ENCODE measurements at regions not wholly inside any gene's neighbourhood (a gene's known extent, or its start where the extent isn't known, plus 50 kb on each side); places are given as distances from the start of the nearest gene placed in this dataset.
A peak's percentile ranks its signal among the peaks of the same experiment; 100 is the strongest.

DNA sequence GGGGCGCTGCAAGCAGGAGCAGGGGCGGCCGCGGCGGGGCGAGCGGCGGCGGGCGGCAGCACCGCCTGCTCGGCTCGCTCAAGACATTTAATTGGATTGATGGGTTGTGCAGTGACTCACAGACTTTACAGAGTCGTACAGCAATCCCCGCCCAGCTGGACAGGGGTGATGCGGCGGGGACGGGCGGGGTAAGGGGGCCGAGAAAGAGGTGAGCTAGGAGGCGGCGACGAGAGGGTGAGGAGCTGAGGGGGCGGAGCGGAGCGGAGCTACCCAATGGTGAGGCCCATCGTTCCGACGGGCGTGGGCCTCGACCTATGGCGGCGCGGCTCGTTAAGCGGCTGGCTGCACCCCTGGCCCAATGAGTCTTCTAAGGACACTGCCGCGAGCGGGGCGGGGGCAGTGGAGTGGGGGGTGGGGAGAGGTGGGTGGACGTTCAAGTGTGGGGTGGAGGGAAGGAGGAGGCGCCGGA lies 97.1 kb upstream of the SERTAD2 start (continued):
- TF ChIP-seq ZHX2 (IDR thresholded peaks at IDR 0.05; ENCODE audit: low read depth) = no peak
- TF ChIP-seq ZHX2 (CRISPR knock-in tag; IDR thresholded peaks at IDR 0.05; ENCODE audit: borderline replicate concordance) = no peak
- no peak for TF ChIP-seq ZNF607 (CRISPR knock-in tag; IDR thresholded peaks at IDR 0.05; ENCODE audit: borderline replicate concordance)
- TF ChIP-seq, protein P1, sequence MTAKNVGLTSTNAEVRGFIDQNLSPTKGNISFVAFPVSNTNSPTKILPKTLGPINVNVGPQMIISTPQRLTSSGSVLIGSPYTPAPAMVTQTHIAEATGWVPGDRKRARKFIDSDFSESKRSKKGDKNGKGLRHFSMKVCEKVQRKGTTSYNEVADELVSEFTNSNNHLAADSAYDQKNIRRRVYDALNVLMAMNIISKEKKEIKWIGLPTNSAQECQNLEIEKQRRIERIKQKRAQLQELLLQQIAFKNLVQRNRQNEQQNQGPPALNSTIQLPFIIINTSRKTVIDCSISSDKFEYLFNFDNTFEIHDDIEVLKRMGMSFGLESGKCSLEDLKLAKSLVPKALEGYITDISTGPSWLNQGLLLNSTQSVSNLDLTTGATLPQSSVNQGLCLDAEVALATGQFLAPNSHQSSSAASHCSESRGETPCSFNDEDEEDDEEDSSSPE (CRISPR knock-in tag; IDR thresholded peaks at IDR 0.05) = no peak; the same call in 1 of the 2 replicates
- no peak for TF ChIP-seq HMGA1 (CRISPR knock-in tag; conservative IDR thresholded peaks at IDR 0.05)
- TF ChIP-seq NKX3-1 (CRISPR knock-in tag; IDR thresholded peaks at IDR 0.05) = no peak; the same call in 1 of the 2 replicates
- TF ChIP-seq, protein P2, sequence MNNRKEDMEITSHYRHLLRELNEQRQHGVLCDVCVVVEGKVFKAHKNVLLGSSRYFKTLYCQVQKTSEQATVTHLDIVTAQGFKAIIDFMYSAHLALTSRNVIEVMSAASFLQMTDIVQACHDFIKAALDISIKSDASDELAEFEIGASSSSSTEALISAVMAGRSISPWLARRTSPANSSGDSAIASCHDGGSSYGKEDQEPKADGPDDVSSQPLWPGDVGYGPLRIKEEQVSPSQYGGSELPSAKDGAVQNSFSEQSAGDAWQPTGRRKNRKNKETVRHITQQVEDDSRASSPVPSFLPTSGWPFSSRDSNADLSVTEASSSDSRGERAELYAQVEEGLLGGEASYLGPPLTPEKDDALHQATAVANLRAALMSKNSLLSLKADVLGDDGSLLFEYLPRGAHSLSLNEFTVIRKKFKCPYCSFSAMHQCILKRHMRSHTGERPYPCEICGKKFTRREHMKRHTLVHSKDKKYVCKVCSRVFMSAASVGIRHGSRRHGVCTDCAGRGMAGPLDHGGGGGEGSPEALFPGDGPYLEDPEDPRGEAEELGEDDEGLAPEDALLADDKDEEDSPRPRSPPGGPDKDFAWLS (CRISPR knock-in tag; IDR thresholded peaks at IDR 0.05; ENCODE audit: borderline replicate concordance) = no peak
- TF ChIP-seq, protein P3, sequence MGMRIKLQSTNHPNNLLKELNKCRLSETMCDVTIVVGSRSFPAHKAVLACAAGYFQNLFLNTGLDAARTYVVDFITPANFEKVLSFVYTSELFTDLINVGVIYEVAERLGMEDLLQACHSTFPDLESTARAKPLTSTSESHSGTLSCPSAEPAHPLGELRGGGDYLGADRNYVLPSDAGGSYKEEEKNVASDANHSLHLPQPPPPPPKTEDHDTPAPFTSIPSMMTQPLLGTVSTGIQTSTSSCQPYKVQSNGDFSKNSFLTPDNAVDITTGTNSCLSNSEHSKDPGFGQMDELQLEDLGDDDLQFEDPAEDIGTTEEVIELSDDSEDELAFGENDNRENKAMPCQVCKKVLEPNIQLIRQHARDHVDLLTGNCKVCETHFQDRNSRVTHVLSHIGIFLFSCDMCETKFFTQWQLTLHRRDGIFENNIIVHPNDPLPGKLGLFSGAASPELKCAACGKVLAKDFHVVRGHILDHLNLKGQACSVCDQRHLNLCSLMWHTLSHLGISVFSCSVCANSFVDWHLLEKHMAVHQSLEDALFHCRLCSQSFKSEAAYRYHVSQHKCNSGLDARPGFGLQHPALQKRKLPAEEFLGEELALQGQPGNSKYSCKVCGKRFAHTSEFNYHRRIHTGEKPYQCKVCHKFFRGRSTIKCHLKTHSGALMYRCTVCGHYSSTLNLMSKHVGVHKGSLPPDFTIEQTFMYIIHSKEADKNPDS (CRISPR knock-in tag; IDR thresholded peaks at IDR 0.05) = no peak
- no peak for TF ChIP-seq SNAI1 (CRISPR knock-in tag; IDR thresholded peaks at IDR 0.05; ENCODE audit: borderline replicate concordance)
- TF ChIP-seq SMAD9 (CRISPR knock-in tag; IDR thresholded peaks at IDR 0.05) = no peak
- TF ChIP-seq ZNF597 (CRISPR knock-in tag; IDR thresholded peaks at IDR 0.05) = no peak
- no peak for TF ChIP-seq ISX (CRISPR knock-in tag; conservative IDR thresholded peaks at IDR 0.05)
- TF ChIP-seq ZMYM4 (CRISPR knock-in tag; IDR thresholded peaks at IDR 0.05) = peak; percentile 61; the same call in 1 of the 2 replicates
- TF ChIP-seq ZNF230 (CRISPR knock-in tag; IDR thresholded peaks at IDR 0.05) = no peak
- TF ChIP-seq ARID3A (IDR thresholded peaks at IDR 0.05; ENCODE audit: low read depth, low read length) = peak; percentile 49; the same call in 1 of the 2 replicates

All from HepG2 (cell line).